Upper lobe of left lung (tissue), 6 donors: ENCODE measurements at regions not wholly inside any gene's neighbourhood (a gene's known extent, or its start where the extent isn't known, plus 50 kb on each side); places are given as distances from the start of the nearest gene placed in this dataset.

Experiments used
- ATAC-seq, 2 donors: fragments of 200-7000 bp; cut with Tn5 transposase; one replicate each; pipeline ENCODE4 v1.9.1; 2022; ENCODE audit warnings: mild to moderate bottlenecking in 2 of 2, moderate library complexity in 2 of 2; ENCODE audit not compliant: low FRiP score in 2 of 2
- DNase-seq, 2 donors: peaks; one replicate each; pipeline ENCODE4 v3.0.0-alpha.2; 2019 to 2020
- H3K27ac ChIP-seq, 4 donors: fragments of 200-600 bp; sonication (generic); one replicate each; pipeline ENCODE4 v1.5.1; 2016 to 2019
- H3K27me3 ChIP-seq, 4 donors: fragments of 200-600 bp; sonication (generic); one replicate each; pipeline ENCODE4 v1.5.1; 2017 to 2019
- H3K36me3 ChIP-seq, 4 donors: fragments of 200-600 bp; sonication (generic); one replicate each; pipeline ENCODE4 v1.5.1; 2016 to 2019
- H3K4me1 ChIP-seq, 4 donors: fragments of 200-600 bp; sonication (generic); one replicate each; pipeline ENCODE4 v1.5.1; 2018 to 2019
- H3K4me3 ChIP-seq, 4 donors: fragments of 200-600 bp; sonication (generic); one replicate each; pipeline ENCODE4 v1.5.1; 2017 to 2019; ENCODE audit warnings: mild to moderate bottlenecking in 2 of 4, moderate library complexity in 1 of 4
- H3K9me3 ChIP-seq, 4 donors: fragments of 200-600 bp; sonication (generic); one replicate each; pipeline ENCODE4 v1.5.1; 2018 to 2019
- CTCF ChIP-seq, 6 experiments: fragments of 450-650 bp in 4 of 6; fragments of 200-600 bp in 2 of 6; sonication (generic) in 2 of 6; IDR thresholded peaks; one replicate each; pipeline ENCODE4 v1.5.1; 2016 to 2019; ENCODE audit warnings: antibody characterized with exemption in 6 of 6
- EP300 ChIP-seq, 4 donors: sonication (generic); formaldehyde crosslinking; IDR thresholded peaks; one replicate each; pipeline ENCODE4 v1.5.1; 2017; ENCODE audit warnings: antibody characterized with exemption in 4 of 4, control low read depth in 2 of 4
- POLR2A ChIP-seq, 4 donors: fragments of 450-650 bp; IDR thresholded peaks; one replicate each; pipeline ENCODE4 v1.5.1; 2016 to 2017; ENCODE audit warnings: antibody characterized with exemption in 4 of 4, mild to moderate bottlenecking in 2 of 4
- POLR2AphosphoS5 ChIP-seq, 2 donors: sonication (generic); formaldehyde crosslinking; IDR thresholded peaks; one replicate each; pipeline ENCODE4 v1.5.1; 2017; ENCODE audit warnings: antibody characterized with exemption in 2 of 2
- WGBS, 2 donors: methylation state at CpG; one replicate each; pipeline ENCODE4 v1.1.5; 2017 to 2018; 5-methylcytosine and 5-hydroxymethylcytosine counted together
- donor health status: DM: no; HTN: no; CAD: no; lungs with moderate emphysema.
- donor health status: DM: no; HTN: yes; CAD: no; lungs with severe emphysema.

- Histone ChIP-seq H3K27me3 (no peaks in the 10 kb centered on the region), H3K36me3 (no peaks in the 10 kb centered on the region), H3K4me3 (no peak overlapping the region), H3K9me3 (peaks cover 0 to 12% (median 0%) of the 10 kb centered on the region in 4 donors), H3K27ac (no peak overlapping the region), H3K4me1 (peaks cover 0 to 5% (median 0%) of the 10 kb centered on the region in 4 donors)
- DNase-seq (no peak), ATAC-seq (no peak)
- TF ChIP-seq EP300 (IDR thresholded peaks at IDR 0.05) (no peak), CTCF (IDR thresholded peaks at IDR 0.05) (no peak), POLR2AphosphoS5 (IDR thresholded peaks at IDR 0.05) (no peak), POLR2A (IDR thresholded peaks at IDR 0.05) (no peak)
- WGBS, 2 donors: 69 to 75% methylated on average over 6 of the region's 6 CpGs
These were observed 90.2 kb upstream of the GRIK3 start for GRCh38 chr1:37124501-37124900.

GRCh38 chr1:37125295-37125694 is 91.0 kb upstream of the GRIK3 start:
- TF ChIP-seq POLR2AphosphoS5 (IDR thresholded peaks at IDR 0.05) (no peak), EP300 (IDR thresholded peaks at IDR 0.05) (no peak), CTCF (IDR thresholded peaks at IDR 0.05) (no peak), POLR2A (IDR thresholded peaks at IDR 0.05) (no peak)
- DNase-seq (no peak), ATAC-seq (no peak)
- 59 to 71% methylated on average over 3 of the region's 3 CpGs for WGBS, 2 donors
- Histone ChIP-seq H3K27ac (no peak overlapping the region), H3K27me3 (no peaks in the 10 kb centered on the region), H3K4me1 (peaks cover 0 to under 1% (median 0%) of the 10 kb centered on the region in 4 donors), H3K36me3 (no peaks in the 10 kb centered on the region), H3K4me3 (no peak overlapping the region), H3K9me3 (peaks cover 0 to 12% (median 0%) of the 10 kb centered on the region in 4 donors)

DNA sequence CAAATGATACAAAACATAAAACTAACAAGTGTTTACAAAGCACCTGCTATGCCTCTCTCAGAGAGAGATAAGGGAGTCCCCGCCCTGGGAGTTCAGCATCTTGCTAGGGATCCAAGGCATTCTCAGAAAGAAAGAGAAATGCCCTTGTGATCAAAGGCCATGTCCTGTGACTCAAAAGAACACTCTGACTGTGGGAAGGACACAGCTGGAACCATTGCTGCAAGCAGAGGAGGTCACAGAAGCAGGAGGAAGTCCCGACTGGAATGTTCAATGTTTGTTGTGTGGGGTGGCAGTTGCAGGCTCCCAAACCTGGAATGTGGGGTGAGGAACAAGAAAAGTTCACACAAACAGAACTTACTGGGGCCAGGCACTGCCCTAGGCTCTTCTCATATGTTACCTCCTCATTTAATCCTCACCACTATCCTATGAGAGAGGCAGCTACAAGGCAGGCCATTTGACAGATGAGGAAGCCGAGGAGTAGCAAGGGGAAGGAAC is 93.0 kb upstream of the GRIK3 start:
- H3K36me3 ChIP-seq: no peaks in the 10 kb centered on the region
- ATAC-seq: no peak
- WGBS, 2 donors: 57 to 70% methylated on average over 3 of the region's 3 CpGs
- no peak overlapping the region for H3K4me3 ChIP-seq
- H3K4me1 ChIP-seq: no peaks in the 10 kb centered on the region
- peaks cover 0 to 10% (median 0%) of the 10 kb centered on the region in 4 donors for H3K9me3 ChIP-seq
- no peaks in the 10 kb centered on the region for H3K27me3 ChIP-seq
- DNase-seq: no peak
- H3K27ac ChIP-seq: no peak overlapping the region
- TF ChIP-seq POLR2A (IDR thresholded peaks at IDR 0.05) (no peak), POLR2AphosphoS5 (IDR thresholded peaks at IDR 0.05) (no peak), EP300 (IDR thresholded peaks at IDR 0.05) (no peak), CTCF (IDR thresholded peaks at IDR 0.05) (no peak)

GRCh38 chr1:37128091-37128490 is 93.8 kb upstream of the GRIK3 start:
- peak in 1 of 2 donors; percentile 22 for DNase-seq
- Histone ChIP-seq H3K27me3 (no peaks in the 10 kb centered on the region), H3K4me1 (no peaks in the 10 kb centered on the region), H3K4me3 (no peak overlapping the region), H3K27ac (no peak overlapping the region), H3K36me3 (no peaks in the 10 kb centered on the region), H3K9me3 (peaks cover 0 to 2% (median 0%) of the 10 kb centered on the region in 4 donors)
- peak in 1 of 2 donors; percentile 68 for ATAC-seq
- WGBS, 2 donors: 87 to 98% methylated on average over 5 to 6 of the region's 6 CpGs
- TF ChIP-seq CTCF (IDR thresholded peaks at IDR 0.05) (no peak), EP300 (IDR thresholded peaks at IDR 0.05) (no peak), POLR2A (IDR thresholded peaks at IDR 0.05) (no peak), POLR2AphosphoS5 (IDR thresholded peaks at IDR 0.05) (no peak)

DNA sequence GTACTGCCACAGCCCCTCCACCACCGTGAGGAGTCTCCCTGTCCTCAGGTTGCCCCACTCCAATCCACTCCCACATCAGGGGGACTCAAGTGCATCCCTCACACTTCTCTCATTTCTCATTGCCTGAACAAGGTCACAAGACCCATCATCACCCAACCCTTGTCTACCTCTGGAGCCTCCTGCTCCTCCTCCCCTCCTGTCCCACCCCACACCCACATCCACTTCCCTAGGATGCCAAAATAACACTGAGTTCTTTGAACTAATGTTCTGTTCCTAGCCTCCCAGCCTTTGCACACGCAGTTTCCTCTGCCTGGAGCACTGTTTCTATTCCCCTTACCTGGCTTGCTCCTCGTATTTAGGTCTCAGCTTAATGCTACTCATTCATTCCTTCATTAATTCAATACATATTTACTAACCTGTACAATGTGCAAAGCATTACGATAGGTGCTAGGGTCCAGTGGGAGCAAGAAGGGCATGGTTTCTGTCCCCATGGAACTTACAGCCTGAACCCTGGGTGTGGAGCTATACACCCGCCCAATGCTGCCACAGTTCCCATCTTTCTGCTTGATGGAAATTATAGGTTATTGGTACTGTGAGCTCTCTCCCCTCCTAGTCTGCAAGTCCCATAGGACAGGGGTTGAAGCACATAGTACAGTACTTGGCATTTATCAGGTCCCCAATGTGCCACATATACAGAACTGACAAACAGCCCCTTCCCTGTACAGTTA is 96.1 kb upstream of the GRIK3 start:
- DNase-seq (no peak), ATAC-seq (no peak)
- no peaks in the 10 kb centered on the region for H3K9me3 ChIP-seq
- no peak overlapping the region for H3K27ac ChIP-seq
- H3K4me1 ChIP-seq: no peaks in the 10 kb centered on the region
- TF ChIP-seq POLR2A (IDR thresholded peaks at IDR 0.05) (no peak), POLR2AphosphoS5 (IDR thresholded peaks at IDR 0.05) (no peak), EP300 (IDR thresholded peaks at IDR 0.05) (no peak), CTCF (IDR thresholded peaks at IDR 0.05) (no peak)
- H3K4me3 ChIP-seq: no peak overlapping the region
- no peaks in the 10 kb centered on the region for H3K36me3 ChIP-seq
- no peaks in the 10 kb centered on the region for H3K27me3 ChIP-seq
- 54 to 64% methylated on average over 5 of the region's 5 CpGs for WGBS, 2 donors
